Activated CD8-positive, alpha-beta memory T cell treated with anti-CD3 and anti-CD28 coated beads for 36 hours (primary cell): ENCODE measurements at regions not wholly inside any gene's neighbourhood (a gene's known extent, or its start where the extent isn't known, plus 50 kb on each side); places are given as distances from the start of the nearest gene placed in this dataset.
"Not testable (repeated sequence)": the region's sequence is repeated elsewhere in the genome, so short reads cannot be mapped to it uniquely, and the experiment has no call there.

ENCODE experiments used
- CTCF ChIA-PET: fragments of 350-600 bp; sonication (Branson Sonifier 250); formaldehyde crosslinking; loops from one replicate; lab custom pipeline; 2021; ENCODE audit warnings: antibody characterized with exemption; lab: Charles Lee
- POLR2A ChIA-PET: fragments of 350-600 bp; sonication (Branson Sonifier 250); formaldehyde crosslinking; loops from one replicate; lab custom pipeline; 2021; ENCODE audit warnings: antibody characterized with exemption; lab: Charles Lee

GRCh38 chr5:160479220-160479619 lies 57.6 kb downstream of the PTTG1 start:
- CTCF ChIA-PET = no interaction called here
- POLR2A ChIA-PET = interaction anchor here (1.1 to 1.3 kb wide), 3 partner anchors 10 to 57 kb away, joined by 3 to 5 read pairs (median 4); no protein-coding TSS in a partner anchor

GRCh38 chr5:160479926-160480325 lies 58.3 kb downstream of the PTTG1 start:
- POLR2A ChIA-PET = interaction anchor here (1.1 to 1.3 kb wide), 3 partner anchors 10 to 58 kb away, joined by 3 to 5 read pairs (median 4); no protein-coding TSS in a partner anchor
- CTCF ChIA-PET = no interaction called here

GRCh38 chr5:160480652-160481051 lies 59.0 kb downstream of the PTTG1 start:
- CTCF ChIA-PET = interaction anchor here (0.6 to 0.7 kb wide), 2 partner anchors 74 to 1385 kb away, joined by 3 read pairs; no protein-coding TSS in a partner anchor
- POLR2A ChIA-PET = interaction anchor here (1.3 kb wide), 2 partner anchors 11 to 58 kb away, joined by 3 to 4 read pairs; no protein-coding TSS in a partner anchor

- ChIA-PET POLR2A (no interaction called here), CTCF (interaction anchor here (1.9 kb wide), 1 partner anchor 46 kb away, joined by 9 read pairs; no protein-coding TSS in a partner anchor)
These were observed 63.0 kb downstream of the PTTG1 start for GRCh38 chr5:160484678-160485077.

- ChIA-PET CTCF (interaction anchor here (1.1 to 1.9 kb wide), 2 partner anchors 18 to 47 kb away, joined by 4 to 9 read pairs; no protein-coding TSS in a partner anchor), POLR2A (no interaction called here)
These were observed 63.8 kb downstream of the PTTG1 start for GRCh38 chr5:160485364-160485969.

- CTCF ChIA-PET = interaction anchor here (0.7 to 1.0 kb wide), 2 partner anchors 21 to 27 kb away, joined by 3 to 4 read pairs; no protein-coding TSS in a partner anchor
- POLR2A ChIA-PET = no interaction called here
These were observed 64.9 kb downstream of the PTTG1 start for GRCh38 chr5:160486573-160486972.

- CTCF ChIA-PET = no interaction called here
- POLR2A ChIA-PET = no interaction called here
These were observed 67.0 kb downstream of the PTTG1 start for GRCh38 chr5:160488394-160489325.

GRCh38 chr5:160491438-160491837 lies 69.8 kb downstream of the PTTG1 start:
- CTCF ChIA-PET = no interaction called here
- POLR2A ChIA-PET = no interaction called here

- ChIA-PET CTCF (interaction anchor here (0.7 to 1.0 kb wide), 2 partner anchors 25 to 30 kb away, joined by 3 read pairs; no protein-coding TSS in a partner anchor), POLR2A (no interaction called here)
These were observed 70.9 kb downstream of the PTTG1 start for GRCh38 chr5:160492565-160492964.

- POLR2A ChIA-PET = no interaction called here
- CTCF ChIA-PET = interaction anchor here (1.2 kb wide), 1 partner anchor 45 kb away, joined by 3 read pairs; no protein-coding TSS in a partner anchor
These were observed 72.2 kb downstream of the PTTG1 start for GRCh38 chr5:160493806-160494338.

- ChIA-PET POLR2A (no interaction called here), CTCF (interaction anchor here (1.2 to 1.7 kb wide), 2 partner anchors 45 to 55 kb away, joined by 3 read pairs; no protein-coding TSS in a partner anchor)
These were observed 72.8 kb downstream of the PTTG1 start for GRCh38 chr5:160494451-160494850.

GRCh38 chr5:160496334-160496733 lies 74.7 kb downstream of the PTTG1 start:
- POLR2A ChIA-PET = no interaction called here
- CTCF ChIA-PET = no interaction called here

GRCh38 chr5:160496784-160497183 lies 75.1 kb downstream of the PTTG1 start:
- CTCF ChIA-PET = no interaction called here
- POLR2A ChIA-PET = no interaction called here

GRCh38 chr5:160497878-160498277 lies 76.2 kb downstream of the PTTG1 start:
- POLR2A ChIA-PET = no interaction called here
- CTCF ChIA-PET = interaction anchor here (0.6 kb wide), 1 partner anchor 78 kb away, joined by 3 read pairs; no protein-coding TSS in a partner anchor

GRCh38 chr5:160498441-160499043 lies 76.9 kb downstream of the PTTG1 start:
- POLR2A ChIA-PET = not testable (repeated sequence)
- CTCF ChIA-PET = interaction anchor here (0.6 kb wide), 1 partner anchor 79 kb away, joined by 3 read pairs; no protein-coding TSS in a partner anchor

- CTCF ChIA-PET = interaction anchor here (0.6 to 1.7 kb wide), 2 partner anchors 62 to 63 kb away, joined by 3 to 4 read pairs; no protein-coding TSS in a partner anchor
- POLR2A ChIA-PET = no interaction called here
These were observed 79.4 kb downstream of the PTTG1 start for GRCh38 chr5:160500786-160501779.

- POLR2A ChIA-PET = no interaction called here
These were observed 83.3 kb downstream of the PTTG1 start for GRCh38 chr5:160504906-160505305.

More at GRCh38 chr5:160504906-160505305, 83.3 kb downstream of the PTTG1 start:
- CTCF ChIA-PET = interaction anchor here (1.6 kb wide), 1 partner anchor 81 kb away, joined by 5 read pairs; no protein-coding TSS in a partner anchor
